ENCODE measurements at regions not wholly inside any gene's neighbourhood (a gene's known extent, or its start where the extent isn't known, plus 50 kb on each side); places are given as distances from the start of the nearest gene placed in this dataset.
"Not testable (repeated sequence)": the region's sequence is repeated elsewhere in the genome, so short reads cannot be mapped to it uniquely, and the experiment has no call there.

GRCh38 chr9:67492028-67492427 is 366.7 kb upstream of the ANKRD20A1 start:
- ATAC-seq; H3K9me3 Mint-ChIP-seq (ENCODE audit: insufficient read depth); CTCF ChIA-PET; H3K36me3 Mint-ChIP-seq (ENCODE audit: low read depth); POLR2A ChIA-PET; DNase-seq; H3K27me3 Mint-ChIP-seq (ENCODE audit: low read depth); H3K27ac Mint-ChIP-seq; H3K4me3 Mint-ChIP-seq; H3K4me1 Mint-ChIP-seq (ENCODE audit: low read depth): not testable (repeated sequence)

DNA sequence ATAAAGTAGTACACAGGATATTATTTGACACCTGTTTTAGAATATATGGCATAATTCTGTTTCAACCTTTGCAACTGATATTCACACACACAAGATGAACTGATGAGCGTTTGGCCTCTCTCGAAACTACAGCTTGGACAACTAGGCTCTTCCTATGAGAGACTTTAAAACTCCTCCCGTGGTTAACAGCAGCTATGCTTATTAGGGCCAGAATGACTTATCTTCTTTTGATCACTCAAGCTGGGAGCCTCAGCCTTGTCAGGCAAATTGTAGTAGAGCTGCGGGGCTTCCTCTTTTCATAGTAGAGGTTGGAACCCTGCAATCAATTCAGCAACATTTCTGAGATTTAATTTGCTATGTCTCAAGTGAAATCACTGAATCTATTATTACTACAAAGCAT is 381.3 kb upstream of the ANKRD20A1 start:
- POLR2A ChIA-PET; H3K9me3 Mint-ChIP-seq (ENCODE audit: insufficient read depth); H3K4me3 Mint-ChIP-seq; CTCF ChIA-PET; ATAC-seq; H3K27ac Mint-ChIP-seq; H3K36me3 Mint-ChIP-seq (ENCODE audit: low read depth); H3K4me1 Mint-ChIP-seq (ENCODE audit: low read depth); DNase-seq; H3K27me3 Mint-ChIP-seq (ENCODE audit: low read depth): not testable (repeated sequence)

DNA sequence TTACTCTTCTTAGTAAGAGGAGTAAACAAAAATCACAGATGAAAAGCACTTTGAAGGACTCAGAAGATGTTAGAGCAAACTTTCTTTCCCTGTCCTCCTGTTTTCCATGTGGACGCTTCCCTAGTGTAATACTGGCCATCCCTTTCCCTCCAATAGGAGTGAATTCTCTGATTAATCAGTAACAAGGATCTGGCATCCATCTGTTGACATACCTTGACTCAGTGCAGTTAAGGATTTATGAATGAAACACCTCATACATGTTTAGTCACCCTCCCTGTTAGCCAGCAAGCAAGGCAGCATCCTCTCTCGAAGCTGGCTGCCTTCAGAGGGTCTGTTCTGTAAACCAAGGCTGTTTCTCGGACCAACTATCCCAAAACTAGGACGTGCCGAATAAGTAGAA is 388.0 kb upstream of the ANKRD20A1 start:
- H3K4me3 Mint-ChIP-seq; POLR2A ChIA-PET; H3K36me3 Mint-ChIP-seq (ENCODE audit: low read depth); ATAC-seq; DNase-seq; CTCF ChIA-PET; H3K4me1 Mint-ChIP-seq (ENCODE audit: low read depth); H3K27me3 Mint-ChIP-seq (ENCODE audit: low read depth); H3K9me3 Mint-ChIP-seq (ENCODE audit: insufficient read depth); H3K27ac Mint-ChIP-seq: not testable (repeated sequence)

DNA sequence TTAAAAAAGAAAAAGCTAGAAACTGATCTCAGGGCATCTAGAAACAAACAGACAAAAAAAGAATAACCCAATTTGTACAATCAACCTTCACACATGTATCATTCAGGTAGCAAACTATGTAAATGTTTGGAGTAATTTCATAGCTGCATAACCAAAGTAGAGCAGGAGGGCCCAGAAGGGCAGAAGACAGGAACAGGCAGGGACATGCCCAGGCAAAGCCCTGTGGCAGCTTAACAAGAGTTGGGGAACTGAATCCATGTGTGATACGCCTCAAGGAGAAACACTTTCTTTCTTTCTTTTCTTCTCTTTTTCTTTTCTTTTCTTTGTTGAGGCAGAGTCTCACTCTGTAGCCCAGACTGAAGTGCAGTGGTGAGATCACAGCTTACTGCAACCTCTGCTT is 390.4 kb upstream of the ANKRD20A1 start:
- H3K9me3 Mint-ChIP-seq (ENCODE audit: insufficient read depth); H3K36me3 Mint-ChIP-seq (ENCODE audit: low read depth); POLR2A ChIA-PET; CTCF ChIA-PET; H3K27ac Mint-ChIP-seq; H3K4me1 Mint-ChIP-seq (ENCODE audit: low read depth); H3K27me3 Mint-ChIP-seq (ENCODE audit: low read depth); ATAC-seq; H3K4me3 Mint-ChIP-seq; DNase-seq: not testable (repeated sequence)

GRCh38 chr9:67461796-67462757 is 396.7 kb upstream of the ANKRD20A1 start:
- H3K27me3 Mint-ChIP-seq (ENCODE audit: low read depth); H3K4me3 Mint-ChIP-seq; H3K9me3 Mint-ChIP-seq (ENCODE audit: insufficient read depth); POLR2A ChIA-PET; H3K27ac Mint-ChIP-seq; H3K36me3 Mint-ChIP-seq (ENCODE audit: low read depth); CTCF ChIA-PET; ATAC-seq; H3K4me1 Mint-ChIP-seq (ENCODE audit: low read depth); DNase-seq: not testable (repeated sequence)

DNA sequence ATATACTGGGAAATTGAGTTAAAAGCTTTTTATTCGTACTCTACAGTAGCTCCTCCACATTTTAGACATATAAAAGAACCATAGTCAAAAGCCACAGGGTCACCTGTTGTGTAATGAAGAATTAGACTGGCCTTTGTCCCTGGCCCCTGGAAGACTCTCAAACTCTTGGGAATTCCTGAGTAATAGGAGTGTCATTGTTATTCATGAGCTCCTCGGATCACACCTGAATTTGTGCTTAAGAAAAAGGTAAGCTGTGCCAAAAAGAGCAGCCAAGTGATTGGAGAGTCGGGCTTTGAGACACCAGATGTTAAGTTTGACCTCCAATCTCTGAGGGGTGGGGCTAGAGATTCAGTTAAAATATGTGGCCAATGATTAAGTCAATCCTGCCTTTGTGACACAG is 405.8 kb upstream of the ANKRD20A1 start:
- H3K36me3 Mint-ChIP-seq (ENCODE audit: low read depth); H3K4me1 Mint-ChIP-seq (ENCODE audit: low read depth); H3K9me3 Mint-ChIP-seq (ENCODE audit: insufficient read depth); H3K4me3 Mint-ChIP-seq; CTCF ChIA-PET; DNase-seq; H3K27me3 Mint-ChIP-seq (ENCODE audit: low read depth); ATAC-seq; POLR2A ChIA-PET; H3K27ac Mint-ChIP-seq: not testable (repeated sequence)

DNA sequence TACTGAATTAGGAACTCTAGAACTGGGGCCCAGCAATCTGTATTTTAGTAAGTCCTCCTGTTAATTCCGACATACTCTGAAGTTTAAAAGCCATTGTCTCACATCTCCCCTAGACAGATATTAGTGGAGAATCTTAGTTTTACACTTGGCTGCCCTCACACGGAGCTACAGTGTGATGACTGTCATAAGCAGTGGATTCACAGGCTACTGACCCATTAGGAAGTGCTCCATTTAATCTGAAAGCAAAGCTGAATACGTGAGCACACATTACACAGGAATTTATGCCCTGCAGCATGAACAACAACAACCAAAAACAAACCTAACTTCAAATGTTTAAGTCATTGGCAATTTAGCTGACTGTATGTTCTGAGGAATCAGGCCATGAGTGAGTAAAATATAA is 416.4 kb upstream of the ANKRD20A1 start:
- POLR2A ChIA-PET; H3K9me3 Mint-ChIP-seq (ENCODE audit: insufficient read depth); H3K36me3 Mint-ChIP-seq (ENCODE audit: low read depth); H3K4me3 Mint-ChIP-seq; H3K27ac Mint-ChIP-seq; DNase-seq; CTCF ChIA-PET; H3K4me1 Mint-ChIP-seq (ENCODE audit: low read depth); ATAC-seq; H3K27me3 Mint-ChIP-seq (ENCODE audit: low read depth): not testable (repeated sequence)

- H3K36me3 Mint-ChIP-seq (ENCODE audit: low read depth); H3K9me3 Mint-ChIP-seq (ENCODE audit: insufficient read depth); H3K27ac Mint-ChIP-seq; H3K27me3 Mint-ChIP-seq (ENCODE audit: low read depth); H3K4me3 Mint-ChIP-seq; POLR2A ChIA-PET; ATAC-seq; CTCF ChIA-PET; DNase-seq; H3K4me1 Mint-ChIP-seq (ENCODE audit: low read depth): not testable (repeated sequence)
These were observed 421.7 kb upstream of the ANKRD20A1 start for GRCh38 chr9:67437011-67437410.

GRCh38 chr9:67424881-67425280 is 432.5 kb upstream of the SPATA31A3 start:
- H3K4me3 Mint-ChIP-seq; H3K36me3 Mint-ChIP-seq (ENCODE audit: low read depth); H3K27me3 Mint-ChIP-seq (ENCODE audit: low read depth); CTCF ChIA-PET; ATAC-seq; H3K27ac Mint-ChIP-seq; H3K4me1 Mint-ChIP-seq (ENCODE audit: low read depth); DNase-seq; H3K9me3 Mint-ChIP-seq (ENCODE audit: insufficient read depth); POLR2A ChIA-PET: not testable (repeated sequence)

- CTCF ChIA-PET; ATAC-seq; H3K27me3 Mint-ChIP-seq (ENCODE audit: low read depth); H3K9me3 Mint-ChIP-seq (ENCODE audit: insufficient read depth); H3K4me3 Mint-ChIP-seq; POLR2A ChIA-PET; H3K4me1 Mint-ChIP-seq (ENCODE audit: low read depth); H3K27ac Mint-ChIP-seq; DNase-seq; H3K36me3 Mint-ChIP-seq (ENCODE audit: low read depth): not testable (repeated sequence)
These were observed 430.8 kb upstream of the SPATA31A3 start for GRCh38 chr9:67423049-67423728.

DNA sequence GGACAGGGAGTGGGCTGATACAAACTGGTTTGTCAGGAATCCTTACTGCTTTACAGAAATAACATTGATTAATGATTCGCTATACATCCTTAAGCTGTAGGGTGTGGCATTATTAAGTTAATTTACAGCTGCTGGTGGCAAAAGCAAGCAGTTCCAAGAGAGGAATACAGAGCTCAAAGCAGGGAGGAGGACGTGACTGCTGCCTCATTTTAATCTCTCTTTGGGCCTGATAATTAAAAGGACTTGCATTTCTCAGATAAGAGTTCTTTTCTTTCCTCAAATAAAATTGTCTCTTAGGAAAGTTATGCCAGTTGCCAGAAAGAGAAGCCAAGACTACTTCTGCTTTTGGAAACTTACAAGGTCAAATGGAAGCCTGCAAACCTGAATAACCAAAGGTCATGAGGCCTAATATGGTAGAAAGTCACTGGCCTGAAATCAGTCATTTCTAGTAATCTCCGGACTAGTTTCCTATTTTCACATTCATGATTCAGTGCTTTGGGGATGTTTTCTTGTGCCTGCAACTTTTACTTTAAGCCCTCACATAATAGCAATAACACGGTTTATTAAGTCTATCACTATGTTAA is 426.2 kb upstream of the SPATA31A3 start:
- H3K27me3 Mint-ChIP-seq (ENCODE audit: low read depth); ATAC-seq; POLR2A ChIA-PET: not testable (repeated sequence)

DNA sequence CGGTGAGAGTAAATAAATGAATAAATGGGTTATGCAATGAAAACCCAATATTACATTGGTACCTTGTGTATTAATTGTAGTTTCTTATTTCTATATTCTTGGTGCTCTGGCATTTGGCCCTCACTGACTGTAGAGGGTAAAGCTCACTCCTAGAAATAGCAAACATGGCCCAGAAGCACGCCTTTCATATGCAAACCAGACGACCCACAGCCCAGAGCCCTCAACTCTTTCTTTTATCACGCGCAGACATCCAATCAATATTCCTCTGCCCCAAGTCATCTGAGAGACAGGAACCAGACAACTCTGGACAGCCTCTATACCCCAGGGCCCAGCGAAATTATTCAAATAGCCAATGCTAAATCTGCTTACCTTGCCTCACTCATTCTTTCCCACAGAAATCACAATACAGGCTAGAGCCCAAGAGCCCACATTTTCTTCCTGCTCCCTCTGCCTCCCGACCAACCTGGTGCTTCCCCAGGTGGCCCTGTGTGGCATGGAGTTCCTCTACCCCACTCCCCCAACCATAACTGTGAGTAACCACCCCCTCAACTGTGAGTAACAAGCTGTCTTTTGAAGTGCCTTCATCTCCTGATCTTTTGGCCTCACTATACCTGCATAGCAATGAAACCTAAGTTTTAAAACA is 425.1 kb upstream of the SPATA31A3 start:
- H3K27me3 Mint-ChIP-seq (ENCODE audit: low read depth); DNase-seq; CTCF ChIA-PET; POLR2A ChIA-PET; H3K36me3 Mint-ChIP-seq (ENCODE audit: low read depth); H3K9me3 Mint-ChIP-seq (ENCODE audit: insufficient read depth); H3K4me1 Mint-ChIP-seq (ENCODE audit: low read depth); H3K4me3 Mint-ChIP-seq; H3K27ac Mint-ChIP-seq; ATAC-seq: not testable (repeated sequence)

More for the DNA sequence above, 426.2 kb upstream of the SPATA31A3 start:
- H3K4me1 Mint-ChIP-seq (ENCODE audit: low read depth); H3K9me3 Mint-ChIP-seq (ENCODE audit: insufficient read depth); H3K4me3 Mint-ChIP-seq; CTCF ChIA-PET; DNase-seq; H3K36me3 Mint-ChIP-seq (ENCODE audit: low read depth); H3K27ac Mint-ChIP-seq: not testable (repeated sequence)
